ENCODE measurements at regions not wholly inside any gene's neighbourhood (a gene's known extent, or its start where the extent isn't known, plus 50 kb on each side); places are given as distances from the start of the nearest gene placed in this dataset.
"Not testable (repeated sequence)": the region's sequence is repeated elsewhere in the genome, so short reads cannot be mapped to it uniquely, and the experiment has no call there.

DNA sequence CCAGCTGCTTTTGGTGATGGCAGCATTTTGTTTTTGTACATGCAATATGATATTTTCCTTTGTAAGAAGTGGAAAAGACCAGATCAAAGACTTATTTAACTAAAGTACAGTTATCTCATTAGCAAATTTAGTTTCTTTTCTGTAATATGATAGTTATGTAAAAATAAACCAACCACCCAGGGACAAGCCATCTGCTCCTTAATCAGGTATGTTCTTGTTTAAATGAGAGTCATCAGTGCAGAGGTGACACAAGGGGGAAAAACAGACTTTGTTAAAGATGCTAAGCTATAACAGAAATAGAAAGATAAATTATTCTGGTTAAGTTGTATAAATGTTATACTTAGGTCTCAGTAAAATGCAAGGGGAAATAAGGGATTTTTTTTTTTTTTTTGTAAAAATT, 805.7 kb upstream of the SEMA6A start:
- peaks cover 5 to 11% of the 10 kb centered on the region in 2 donors for H3K9me3 Mint-ChIP-seq
- ATAC-seq (no peak), DNase-seq (ENCODE audit: low spot score in 2 of 2) (no peak)
- H3K36me3 Mint-ChIP-seq = no peaks in the 10 kb centered on the region
- H3K27ac Mint-ChIP-seq = no peak overlapping the region

- ATAC-seq = no peak
- H3K9me3 Mint-ChIP-seq = peaks cover 5 to 11% of the 10 kb centered on the region in 2 donors
- no peaks in the 10 kb centered on the region for H3K36me3 Mint-ChIP-seq
- no peak overlapping the region for H3K27ac Mint-ChIP-seq
- no peak for DNase-seq (ENCODE audit: low spot score in 2 of 2)
These were observed 804.9 kb upstream of the SEMA6A start for GRCh38 chr5:117379521-117379920.

DNA sequence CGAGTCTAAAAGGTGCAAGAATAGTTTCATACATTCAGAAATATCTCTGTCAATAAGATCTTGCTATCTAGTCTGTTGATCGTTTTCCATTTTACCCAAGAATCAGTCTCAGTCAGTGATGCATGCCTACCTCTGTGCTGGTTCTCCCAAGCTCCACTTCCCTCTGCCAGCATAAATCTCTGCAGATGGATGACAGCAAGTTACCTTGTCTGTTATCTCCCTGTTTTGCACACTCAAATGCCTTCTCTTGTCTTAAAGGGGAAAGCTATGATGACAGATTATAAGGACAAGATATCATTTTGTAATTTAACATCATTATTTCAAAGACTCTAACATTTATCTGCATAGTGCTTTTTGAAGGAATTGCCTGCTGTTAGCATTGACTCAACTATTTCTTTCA, 802.1 kb upstream of the SEMA6A start:
- DNase-seq (ENCODE audit: low spot score in 2 of 2) (no peak), ATAC-seq (no peak)
- Mint-ChIP-seq H3K36me3 (no peaks in the 10 kb centered on the region), H3K27ac (no peak overlapping the region), H3K9me3 (peaks cover 5 to 10% of the 10 kb centered on the region in 2 donors)

GRCh38 chr5:117359895-117360294, 785.3 kb upstream of the SEMA6A start:
- DNase-seq (ENCODE audit: low spot score in 2 of 2) (no peak), ATAC-seq (no peak)
- Mint-ChIP-seq H3K36me3 (no peaks in the 10 kb centered on the region), H3K9me3 (peaks cover 0 to 9% of the 10 kb centered on the region in 2 donors), H3K27ac (no peak overlapping the region)

- ATAC-seq = no peak
- Mint-ChIP-seq H3K9me3 (peaks cover 0 to 6% of the 10 kb centered on the region in 2 donors), H3K36me3 (no peaks in the 10 kb centered on the region), H3K27ac (no peak overlapping the region)
- DNase-seq (ENCODE audit: low spot score in 2 of 2) = no peak
These were observed 783.3 kb upstream of the SEMA6A start for GRCh38 chr5:117357886-117358285.

DNA sequence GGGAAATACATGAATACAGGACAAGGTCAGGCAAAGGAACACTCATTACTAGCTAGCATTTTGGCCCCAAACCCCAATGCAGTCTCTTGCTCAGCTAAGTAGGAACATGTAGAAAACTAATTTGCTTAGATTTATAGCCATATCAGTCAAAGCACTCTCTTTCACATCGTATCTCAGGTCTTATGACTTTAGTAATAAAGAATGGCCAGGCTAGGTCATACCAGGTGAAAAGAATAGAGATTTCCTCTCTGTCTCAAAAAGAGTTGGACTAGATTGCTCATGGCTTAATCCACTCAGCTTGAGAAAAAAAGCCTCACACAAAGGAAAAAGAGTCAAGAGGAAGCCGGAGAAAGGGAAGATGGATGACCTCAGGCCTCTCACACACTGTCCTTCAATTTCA, 772.7 kb upstream of the SEMA6A start:
- H3K9me3 Mint-ChIP-seq = peaks cover 3 to 7% of the 10 kb centered on the region in 2 donors
- H3K27ac Mint-ChIP-seq = no peak overlapping the region
- ATAC-seq (no peak), DNase-seq (ENCODE audit: low spot score in 2 of 2) (no peak)
- H3K36me3 Mint-ChIP-seq = peaks cover 0 to 5% of the 10 kb centered on the region in 2 donors

DNA sequence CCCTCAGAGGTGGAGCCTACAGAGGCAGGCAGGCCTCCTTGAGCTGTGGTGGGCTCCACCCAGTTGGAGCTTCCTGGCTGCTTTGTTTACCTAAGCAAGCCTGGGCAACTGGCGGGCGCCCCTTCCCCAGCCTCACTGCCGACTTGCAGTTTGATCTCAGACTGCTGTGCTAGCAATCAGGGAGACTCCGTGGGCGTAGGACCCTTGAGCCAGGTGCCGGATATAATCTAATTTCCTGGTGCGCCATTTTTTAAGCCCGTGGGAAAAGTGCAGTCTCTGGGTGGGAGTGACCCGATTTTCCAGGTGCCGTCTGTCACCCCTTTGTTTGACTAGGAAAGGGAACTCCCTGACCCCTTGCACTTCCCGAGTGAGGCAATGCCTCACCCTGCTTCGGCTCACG, 769.1 kb upstream of the SEMA6A start:
- not testable (repeated sequence) for H3K9me3 Mint-ChIP-seq; H3K36me3 Mint-ChIP-seq; DNase-seq (ENCODE audit: low spot score in 2 of 2); ATAC-seq; H3K27ac Mint-ChIP-seq

- Mint-ChIP-seq H3K36me3 (no peaks in the 10 kb centered on the region), H3K9me3 (peaks cover 4% of the 10 kb centered on the region in 2 donors), H3K27ac (no peak overlapping the region)
- no peak for DNase-seq (ENCODE audit: low spot score in 2 of 2)
- ATAC-seq = no peak
These were observed 762.6 kb upstream of the SEMA6A start for GRCh38 chr5:117337064-117337749.

- H3K36me3 Mint-ChIP-seq = no peaks in the 10 kb centered on the region
- peaks cover 7 to 11% of the 10 kb centered on the region in 2 donors for H3K9me3 Mint-ChIP-seq
- DNase-seq (ENCODE audit: low spot score in 2 of 2) (no peak), ATAC-seq (no peak)
- H3K27ac Mint-ChIP-seq = no peak overlapping the region
These were observed 761.6 kb upstream of the SEMA6A start for GRCh38 chr5:117336208-117336607.

DNA sequence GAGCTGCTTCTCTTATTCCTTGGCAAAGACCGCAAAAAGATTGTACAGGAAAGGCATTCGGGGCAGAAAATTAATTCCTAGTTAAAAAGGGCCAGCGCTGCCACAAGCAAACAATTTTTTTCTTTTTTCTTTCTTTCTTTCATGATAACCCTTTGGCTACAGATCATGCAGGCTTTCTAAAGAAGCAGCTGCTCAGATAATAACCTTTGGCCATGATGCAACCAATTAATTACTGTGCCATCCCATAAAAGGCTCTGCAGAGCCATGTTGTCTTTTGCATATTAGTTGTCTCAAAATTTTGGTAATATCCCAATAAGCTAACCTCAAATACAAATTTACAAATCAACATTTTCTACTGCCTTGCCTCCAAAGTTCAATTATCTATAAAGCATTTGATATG, 758.4 kb upstream of the SEMA6A start:
- H3K27ac Mint-ChIP-seq = no peak overlapping the region
- H3K36me3 Mint-ChIP-seq = no peaks in the 10 kb centered on the region
- H3K9me3 Mint-ChIP-seq = peaks cover 11 to 19% of the 10 kb centered on the region in 2 donors
- ATAC-seq (no peak), DNase-seq (ENCODE audit: low spot score in 2 of 2) (no peak)

- ATAC-seq = no peak
These were observed 757.7 kb upstream of the SEMA6A start for GRCh38 chr5:117332341-117332740.

GRCh38 chr5:117327511-117327910, 752.9 kb upstream of the SEMA6A start:
- no peak for ATAC-seq
- Mint-ChIP-seq H3K27ac (no peak overlapping the region), H3K9me3 (peaks cover 20 to 32% of the 10 kb centered on the region in 2 donors), H3K36me3 (no peaks in the 10 kb centered on the region)
- no peak for DNase-seq (ENCODE audit: low spot score in 2 of 2)

More at GRCh38 chr5:117332341-117332740, 757.7 kb upstream of the SEMA6A start:
- no peaks in the 10 kb centered on the region for H3K36me3 Mint-ChIP-seq
- H3K9me3 Mint-ChIP-seq = peaks cover 15 to 19% of the 10 kb centered on the region in 2 donors
- no peak for DNase-seq (ENCODE audit: low spot score in 2 of 2)
- H3K27ac Mint-ChIP-seq = no peak overlapping the region

DNA sequence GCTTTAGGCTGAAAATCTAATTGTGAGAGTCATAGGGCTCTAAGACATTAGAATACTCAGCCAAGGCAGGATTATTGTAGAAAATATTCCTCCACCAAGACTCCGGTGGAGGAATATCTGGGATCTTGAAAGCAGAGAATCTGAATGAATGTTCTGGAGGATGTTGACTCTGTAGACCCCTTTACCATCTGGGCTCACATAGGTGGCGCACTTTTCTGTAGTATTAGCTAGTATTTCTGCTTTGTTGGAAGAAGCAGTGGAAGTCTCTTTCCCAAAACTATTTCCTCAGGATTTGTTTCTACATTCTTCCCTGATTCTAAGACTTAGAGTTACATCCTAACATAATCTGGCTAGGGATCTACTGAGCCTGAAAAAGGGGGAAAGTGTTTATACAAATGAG, 752.4 kb upstream of the SEMA6A start:
- no peak overlapping the region for H3K27ac Mint-ChIP-seq
- no peaks in the 10 kb centered on the region for H3K36me3 Mint-ChIP-seq
- H3K9me3 Mint-ChIP-seq = peaks cover 19 to 31% of the 10 kb centered on the region in 2 donors
- ATAC-seq = no peak
- no peak for DNase-seq (ENCODE audit: low spot score in 2 of 2)

DNA sequence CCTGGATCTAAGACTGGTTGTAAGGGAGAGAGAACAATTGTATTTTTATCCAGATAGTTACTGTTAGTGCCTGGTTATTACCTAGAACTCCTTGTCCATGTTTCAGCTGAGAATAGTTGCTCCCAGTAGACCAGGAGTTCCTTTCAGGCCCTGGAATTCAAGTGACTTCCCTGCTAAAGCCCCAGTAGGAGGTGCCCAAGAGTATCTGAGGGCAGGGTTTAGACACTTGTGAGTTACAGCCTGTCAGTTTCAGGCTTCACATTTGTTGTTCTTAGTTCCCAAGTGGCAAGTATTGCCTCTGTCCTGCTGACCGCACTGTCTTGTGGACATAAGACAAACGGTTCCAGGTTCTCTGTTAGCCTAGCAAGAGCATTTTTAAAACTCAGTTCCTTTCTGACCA, 743.9 kb upstream of the SEMA6A start:
- ATAC-seq = no peak
- no peak for DNase-seq (ENCODE audit: low spot score in 2 of 2)
- Mint-ChIP-seq H3K36me3 (no peaks in the 10 kb centered on the region), H3K27ac (no peak overlapping the region), H3K9me3 (peaks cover 0 to 4% of the 10 kb centered on the region in 2 donors)

DNA sequence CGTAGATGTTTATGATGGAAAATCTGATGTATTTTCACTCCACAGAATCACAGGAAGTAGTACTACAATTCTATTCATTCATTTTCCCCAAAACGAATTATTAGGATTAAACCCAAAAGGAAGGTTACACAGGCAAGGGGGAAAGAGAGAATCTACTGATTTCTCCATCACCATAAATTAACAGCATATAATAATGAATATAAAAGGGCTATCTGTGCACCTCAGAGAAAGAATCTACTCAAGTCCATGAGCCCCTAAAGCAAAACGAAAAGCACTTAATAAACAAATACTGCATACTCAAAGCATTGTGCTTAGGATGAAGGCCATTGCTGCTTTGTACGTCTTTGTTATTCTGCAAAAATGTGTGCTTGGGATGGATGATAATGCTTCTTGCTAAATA, 740.5 kb upstream of the SEMA6A start:
- peaks cover 6% of the 10 kb centered on the region in 2 donors for H3K9me3 Mint-ChIP-seq

DNA sequence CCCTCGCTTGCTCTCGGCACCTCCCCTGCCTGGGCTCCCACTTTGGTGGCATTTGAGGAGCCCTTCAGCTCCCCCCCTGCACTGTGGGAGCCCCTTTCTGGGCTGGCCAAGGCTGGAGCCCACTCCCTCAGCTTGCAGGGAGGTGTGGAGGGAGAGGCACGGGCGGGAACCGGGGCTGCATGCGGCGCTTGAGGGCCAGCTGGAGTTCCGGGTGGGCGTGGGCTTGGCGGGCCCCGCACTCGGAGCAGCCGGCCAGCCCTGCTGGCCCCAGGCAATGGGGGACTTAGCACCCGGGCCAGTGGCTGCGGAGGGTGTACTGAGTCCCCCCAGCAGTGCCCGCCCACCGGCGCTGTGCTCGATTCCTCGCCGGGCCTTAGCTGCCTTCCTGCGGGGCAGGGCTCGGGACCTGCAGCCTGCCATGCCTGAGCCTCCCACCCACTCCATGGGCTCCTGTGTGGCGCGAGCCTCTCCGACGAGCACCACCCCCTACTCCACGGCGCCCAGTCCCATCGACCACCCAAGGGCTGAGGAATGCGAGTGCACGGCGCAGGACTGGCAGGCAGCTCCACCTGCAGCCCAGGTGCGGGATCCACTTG, 730.0 kb upstream of the SEMA6A start:
- H3K36me3 Mint-ChIP-seq; DNase-seq (ENCODE audit: low spot score in 2 of 2); H3K9me3 Mint-ChIP-seq; H3K27ac Mint-ChIP-seq; ATAC-seq: not testable (repeated sequence)

More for the DNA sequence above, 740.5 kb upstream of the SEMA6A start:
- H3K27ac Mint-ChIP-seq = no peak overlapping the region
- no peaks in the 10 kb centered on the region for H3K36me3 Mint-ChIP-seq
- ATAC-seq (no peak), DNase-seq (ENCODE audit: low spot score in 2 of 2) (no peak)

GRCh38 chr5:117302949-117303348, 728.3 kb upstream of the SEMA6A start:
- peaks cover 4 to 5% of the 10 kb centered on the region in 2 donors for H3K9me3 Mint-ChIP-seq
- ATAC-seq = no peak

DNA sequence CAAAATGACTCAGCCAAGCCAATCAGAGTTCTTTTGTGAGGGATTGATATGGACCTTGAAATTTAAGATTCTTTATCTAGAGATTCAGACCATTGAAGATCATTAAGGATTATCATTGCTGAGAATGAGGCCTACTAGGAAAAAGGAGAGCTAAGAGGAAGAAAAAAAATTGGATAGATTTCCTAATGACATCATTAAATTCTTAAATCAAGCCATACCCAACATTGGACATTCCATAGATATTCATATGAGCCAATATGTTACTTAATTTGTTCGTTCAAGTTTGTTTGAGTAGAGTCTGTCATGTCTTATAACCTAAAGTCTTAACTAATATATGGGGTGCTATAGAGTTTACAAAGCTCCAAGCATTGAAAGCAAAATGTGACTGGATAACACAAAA, 727.9 kb upstream of the SEMA6A start:
- DNase-seq (ENCODE audit: low spot score in 2 of 2) (no peak), ATAC-seq (no peak)
- Mint-ChIP-seq H3K9me3 (peaks cover 4 to 5% of the 10 kb centered on the region in 2 donors), H3K36me3 (no peaks in the 10 kb centered on the region), H3K27ac (no peak overlapping the region)

More at GRCh38 chr5:117302949-117303348, 728.3 kb upstream of the SEMA6A start:
- no peak for DNase-seq (ENCODE audit: low spot score in 2 of 2)
- Mint-ChIP-seq H3K36me3 (no peaks in the 10 kb centered on the region), H3K27ac (no peak overlapping the region)

Data from activated naive CD4-positive, alpha-beta T cell treated with anti-CD3 and anti-CD28 coated beads, Interleukin-2, amount 50 U/mL, for 72 hours (primary cell).